HL-60 (cell line): ENCODE measurements at regions not wholly inside any gene's neighbourhood (a gene's known extent, or its start where the extent isn't known, plus 50 kb on each side); places are given as distances from the start of the nearest gene placed in this dataset.

Source experiments
- DNase-seq, 2 experiments: peaks; one replicate each; pipeline ENCODE4 v3.0.0-alpha.2; 2010 to 2020; ENCODE audit warnings: low read depth in 1 of 2, low spot score in 1 of 2
- H3K27ac ChIP-seq: fragments of 250-450 bp; sonication (Bioruptor Pico); replicated peaks from 2 replicates; pipeline ENCODE4 v1.5.1; 2020; ENCODE audit warnings: mild to moderate bottlenecking, moderate library complexity
- H3K27me3 ChIP-seq: fragments of 250-450 bp; sonication (Bioruptor Pico); 2 replicates; pipeline ENCODE4 v1.5.1; 2021; ENCODE audit warnings: mild to moderate bottlenecking, moderate library complexity; ENCODE audit not compliant: insufficient read depth, poor library complexity, severe bottlenecking
- H3K4me3 ChIP-seq: replicated peaks from 2 replicates; pipeline ENCODE4 v1.5.1; 2011; ENCODE audit warnings: mild to moderate bottlenecking, control low read depth, low read length; ENCODE audit not compliant: insufficient read depth
- CTCF ChIP-seq: IDR thresholded peaks from one replicate; pipeline ENCODE4 v1.5.1; 2011; ENCODE audit warnings: low read length, control low read depth, inconsistent platforms; ENCODE audit not compliant: insufficient read depth
- GABPA ChIP-seq: IDR thresholded peaks from 2 replicates; pipeline ENCODE4 v1.6.1; 2012; ENCODE audit warnings: low read depth
- POLR2AphosphoS5 ChIP-seq: IDR thresholded peaks from 2 replicates; pipeline ENCODE4 v1.6.1; 2012; ENCODE audit warnings: low read depth
- REST ChIP-seq: IDR thresholded peaks from 2 replicates; pipeline ENCODE4 v1.6.1; 2012; ENCODE audit warnings: low read depth; ENCODE audit not compliant: insufficient replicate concordance
- SPI1 ChIP-seq: IDR thresholded peaks from 2 replicates; pipeline ENCODE4 v1.6.1; 2012; ENCODE audit warnings: low read depth, mild to moderate bottlenecking, borderline replicate concordance

DNA sequence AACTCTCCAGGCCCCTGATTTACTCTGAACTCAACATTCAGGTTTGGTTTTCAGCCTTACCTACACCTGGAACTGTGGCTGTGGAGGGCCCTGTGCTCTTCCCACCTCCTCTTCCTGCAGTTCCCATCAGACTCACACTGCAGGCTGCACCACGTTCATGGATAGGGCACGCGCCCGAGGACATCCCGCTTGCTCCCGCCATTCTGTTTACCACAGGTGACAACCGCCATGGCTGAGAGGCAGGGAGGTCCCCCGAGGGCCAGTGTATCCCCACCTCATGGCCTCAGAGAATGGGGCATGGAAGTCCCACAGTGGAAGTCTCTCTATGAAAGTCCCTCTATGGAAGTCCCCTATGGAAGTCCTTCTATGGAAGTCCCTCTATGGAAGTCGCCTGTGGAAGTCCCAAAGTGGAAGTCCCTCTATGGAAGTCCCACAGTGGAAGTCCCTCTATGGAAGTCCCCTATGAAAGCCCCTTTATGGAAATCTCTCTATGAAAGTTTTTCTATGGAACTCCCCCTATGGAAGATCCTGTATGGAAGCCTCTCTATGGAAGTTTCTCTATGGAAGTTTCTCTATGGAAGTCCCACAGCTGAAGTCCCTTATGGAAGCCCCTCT lies 358.4 kb upstream of the SALL3 start:
- Histone ChIP-seq H3K27ac (no peak overlapping the region), H3K27me3 (peaks cover 14% of the 10 kb centered on the region), H3K4me3 (no peak overlapping the region)
- TF ChIP-seq GABPA (no peak), POLR2AphosphoS5 (no peak), CTCF (no peak), SPI1 (no peak), REST (no peak)
- no peak for DNase-seq

- H3K27me3 ChIP-seq, result peaks cover 16% of the 10 kb centered on the region
- H3K27ac ChIP-seq, result no peak overlapping the region
- DNase-seq, result no peak
- TF ChIP-seq CTCF, result no peak
- TF ChIP-seq GABPA, result no peak
- no peak for TF ChIP-seq SPI1
- no peak for TF ChIP-seq REST
- H3K4me3 ChIP-seq, result no peak overlapping the region
Measured at GRCh38 chr18:78622251-78622906, 357.2 kb upstream of the SALL3 start.

DNA sequence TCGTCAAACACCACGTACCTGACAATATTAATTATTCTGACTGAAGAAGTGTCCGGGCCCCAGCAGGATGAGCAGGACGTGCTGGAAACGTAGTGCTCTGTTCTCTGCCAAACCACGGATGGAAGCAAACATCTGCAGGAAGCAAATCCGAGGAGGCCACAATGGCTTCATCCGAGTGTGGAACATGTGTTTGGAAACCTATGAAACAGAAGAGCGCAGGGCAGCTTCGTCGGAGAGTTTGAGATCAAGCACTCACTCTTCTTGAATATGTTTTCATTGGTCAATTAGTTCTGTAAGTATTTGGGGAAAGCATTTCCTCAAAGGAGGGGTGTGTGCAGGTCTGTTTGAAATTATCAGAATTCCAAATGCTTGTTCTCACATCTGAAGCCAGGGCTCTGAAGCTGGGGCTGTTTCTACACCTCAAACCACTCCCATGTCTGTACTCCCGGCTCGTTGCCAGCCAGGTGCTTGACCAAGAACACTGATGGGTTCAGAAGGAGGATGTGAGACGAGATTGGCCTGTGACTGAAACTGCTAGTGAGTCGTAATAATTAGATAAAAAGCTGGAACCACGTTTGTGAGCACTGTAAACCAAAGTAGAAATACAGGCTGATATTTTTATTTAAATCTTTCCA lies 356.6 kb upstream of the SALL3 start:
- H3K27ac ChIP-seq, result no peak overlapping the region
- DNase-seq, result no peak
- no peak overlapping the region for H3K4me3 ChIP-seq
- peaks cover 16% of the 10 kb centered on the region for H3K27me3 ChIP-seq
- TF ChIP-seq POLR2AphosphoS5, result no peak
- TF ChIP-seq SPI1, result no peak

DNA sequence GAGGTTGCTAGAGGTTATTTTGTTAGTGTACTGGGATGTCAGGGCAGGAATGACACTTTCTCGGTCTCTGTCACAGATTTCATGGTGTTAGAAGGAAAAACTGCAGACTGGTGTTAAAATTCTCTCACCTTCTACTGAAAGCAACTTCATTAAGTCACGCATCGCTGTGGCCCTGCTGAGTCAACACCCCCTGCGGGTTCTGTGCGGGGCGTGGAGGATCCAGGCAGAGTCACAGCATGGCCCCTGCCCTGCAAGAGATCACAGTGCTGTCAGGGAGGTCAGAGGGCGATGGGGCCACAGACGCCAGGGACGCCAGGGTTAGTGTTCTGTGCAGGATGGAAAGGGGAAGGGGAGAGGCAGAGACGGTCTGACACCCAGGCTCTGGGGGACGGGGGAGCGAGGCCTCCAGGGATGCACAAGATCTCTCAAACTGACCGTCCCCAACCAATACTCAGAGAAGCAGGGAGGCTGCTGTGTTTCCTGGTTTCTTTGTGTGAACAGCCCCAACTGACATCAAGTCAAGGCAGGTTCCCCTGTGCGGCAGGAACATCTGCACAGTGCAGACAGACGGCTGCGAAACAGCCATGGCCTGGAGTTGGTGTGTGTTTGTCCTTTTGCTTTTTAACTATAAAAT lies 354.9 kb upstream of the SALL3 start:
- peaks cover 16% of the 10 kb centered on the region for H3K27me3 ChIP-seq
- no peak overlapping the region for H3K27ac ChIP-seq
- no peak for DNase-seq
- no peak overlapping the region for H3K4me3 ChIP-seq
- no peak for TF ChIP-seq REST
- no peak for TF ChIP-seq SPI1
- TF ChIP-seq GABPA, result no peak
- TF ChIP-seq POLR2AphosphoS5, result no peak
